ENCODE measurements at regions not wholly inside any gene's neighbourhood (a gene's known extent, or its start where the extent isn't known, plus 50 kb on each side); places are given as distances from the start of the nearest gene placed in this dataset.
"Not testable (repeated sequence)": the region's sequence is repeated elsewhere in the genome, so short reads cannot be mapped to it uniquely, and the experiment has no call there.

- in situ Hi-C loops (cut with HindIII; ENCODE audit: low pct_unique_long_range_greater_than_20kb, low sequenced_read_pairs), result no loop called here
- Histone ChIP-seq H3K9me3 (ENCODE audit: control insufficient read depth, insufficient read depth, low read depth, low read length) (peaks cover 4% of the 10 kb centered on the region; the same call in 1 of the 2 replicates), H3K36me3 (ENCODE audit: control insufficient read depth, insufficient read depth, low read length) (no peaks in the 10 kb centered on the region), H3K4me3 (ENCODE audit: low read depth in 2 of 2, low read length in 2 of 2) (no peak overlapping the region), H3K27ac (ENCODE audit: low read length) (no peak overlapping the region), H3K27me3 (ENCODE audit: control insufficient read depth, insufficient read depth, low read length) (no peaks in the 10 kb centered on the region), H3K4me1 (ENCODE audit: control insufficient read depth, insufficient read depth, low read length) (no peaks in the 10 kb centered on the region)
- DNase-seq (ENCODE audit: low read depth, low spot score), result no peak
- ChIA-PET CTCF (no interaction called here), POLR2A (no interaction called here)
- no TSS peak for BruUV-seq (replicated peaks)
- no peak for ATAC-seq
- intact Hi-C loops (cut with micrococcal nuclease; ENCODE audit: unreplicated experiment), result no loop called here
- TF ChIP-seq POLR2AphosphoS5 (IDR thresholded peaks at IDR 0.05; ENCODE audit: low read depth, low read length) (no peak), SIN3A (IDR thresholded peaks at IDR 0.05; ENCODE audit: borderline replicate concordance, insufficient read depth, low read depth, low read length) (no peak), TCF7L2 (IDR thresholded peaks at IDR 0.05; ENCODE audit: low read depth, low read length) (no peak)
- TF ChIP-seq, protein P1, sequence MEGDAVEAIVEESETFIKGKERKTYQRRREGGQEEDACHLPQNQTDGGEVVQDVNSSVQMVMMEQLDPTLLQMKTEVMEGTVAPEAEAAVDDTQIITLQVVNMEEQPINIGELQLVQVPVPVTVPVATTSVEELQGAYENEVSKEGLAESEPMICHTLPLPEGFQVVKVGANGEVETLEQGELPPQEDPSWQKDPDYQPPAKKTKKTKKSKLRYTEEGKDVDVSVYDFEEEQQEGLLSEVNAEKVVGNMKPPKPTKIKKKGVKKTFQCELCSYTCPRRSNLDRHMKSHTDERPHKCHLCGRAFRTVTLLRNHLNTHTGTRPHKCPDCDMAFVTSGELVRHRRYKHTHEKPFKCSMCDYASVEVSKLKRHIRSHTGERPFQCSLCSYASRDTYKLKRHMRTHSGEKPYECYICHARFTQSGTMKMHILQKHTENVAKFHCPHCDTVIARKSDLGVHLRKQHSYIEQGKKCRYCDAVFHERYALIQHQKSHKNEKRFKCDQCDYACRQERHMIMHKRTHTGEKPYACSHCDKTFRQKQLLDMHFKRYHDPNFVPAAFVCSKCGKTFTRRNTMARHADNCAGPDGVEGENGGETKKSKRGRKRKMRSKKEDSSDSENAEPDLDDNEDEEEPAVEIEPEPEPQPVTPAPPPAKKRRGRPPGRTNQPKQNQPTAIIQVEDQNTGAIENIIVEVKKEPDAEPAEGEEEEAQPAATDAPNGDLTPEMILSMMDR (IDR thresholded peaks at IDR 0.05), result no peak
- TF ChIP-seq, protein P2, sequence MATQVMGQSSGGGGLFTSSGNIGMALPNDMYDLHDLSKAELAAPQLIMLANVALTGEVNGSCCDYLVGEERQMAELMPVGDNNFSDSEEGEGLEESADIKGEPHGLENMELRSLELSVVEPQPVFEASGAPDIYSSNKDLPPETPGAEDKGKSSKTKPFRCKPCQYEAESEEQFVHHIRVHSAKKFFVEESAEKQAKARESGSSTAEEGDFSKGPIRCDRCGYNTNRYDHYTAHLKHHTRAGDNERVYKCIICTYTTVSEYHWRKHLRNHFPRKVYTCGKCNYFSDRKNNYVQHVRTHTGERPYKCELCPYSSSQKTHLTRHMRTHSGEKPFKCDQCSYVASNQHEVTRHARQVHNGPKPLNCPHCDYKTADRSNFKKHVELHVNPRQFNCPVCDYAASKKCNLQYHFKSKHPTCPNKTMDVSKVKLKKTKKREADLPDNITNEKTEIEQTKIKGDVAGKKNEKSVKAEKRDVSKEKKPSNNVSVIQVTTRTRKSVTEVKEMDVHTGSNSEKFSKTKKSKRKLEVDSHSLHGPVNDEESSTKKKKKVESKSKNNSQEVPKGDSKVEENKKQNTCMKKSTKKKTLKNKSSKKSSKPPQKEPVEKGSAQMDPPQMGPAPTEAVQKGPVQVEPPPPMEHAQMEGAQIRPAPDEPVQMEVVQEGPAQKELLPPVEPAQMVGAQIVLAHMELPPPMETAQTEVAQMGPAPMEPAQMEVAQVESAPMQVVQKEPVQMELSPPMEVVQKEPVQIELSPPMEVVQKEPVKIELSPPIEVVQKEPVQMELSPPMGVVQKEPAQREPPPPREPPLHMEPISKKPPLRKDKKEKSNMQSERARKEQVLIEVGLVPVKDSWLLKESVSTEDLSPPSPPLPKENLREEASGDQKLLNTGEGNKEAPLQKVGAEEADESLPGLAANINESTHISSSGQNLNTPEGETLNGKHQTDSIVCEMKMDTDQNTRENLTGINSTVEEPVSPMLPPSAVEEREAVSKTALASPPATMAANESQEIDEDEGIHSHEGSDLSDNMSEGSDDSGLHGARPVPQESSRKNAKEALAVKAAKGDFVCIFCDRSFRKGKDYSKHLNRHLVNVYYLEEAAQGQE (IDR thresholded peaks at IDR 0.05; ENCODE audit: insufficient read depth in 1 of 2, low read depth in 2 of 2, low read length in 1 of 2), result no peak
These were observed 923.9 kb upstream of the MAN1A1 start for GRCh38 chr6:120273411-120273810.

DNA sequence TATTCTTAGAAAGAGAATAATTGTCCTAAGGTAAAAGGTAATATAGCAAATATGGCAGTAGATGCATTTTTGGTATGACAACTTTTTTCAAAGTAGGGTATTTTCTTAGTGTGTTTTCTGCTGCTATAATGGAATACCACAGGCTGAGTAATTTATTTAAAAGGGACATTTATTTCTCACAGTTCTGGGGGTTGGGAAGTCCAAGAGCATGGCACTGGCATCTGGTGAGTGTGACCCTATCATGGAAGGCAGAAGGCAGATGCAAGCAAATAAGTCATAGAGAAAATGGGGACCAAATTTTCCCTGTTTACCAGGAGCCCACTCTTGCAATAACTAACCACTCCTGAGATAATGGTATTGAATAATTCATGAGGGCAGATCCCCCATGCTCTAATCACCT is 922.5 kb upstream of the MAN1A1 start:
- ATAC-seq (no peak), DNase-seq (ENCODE audit: low read depth, low spot score) (no peak)
- H3K9me3 ChIP-seq (ENCODE audit: control insufficient read depth, insufficient read depth, low read depth, low read length), result peaks cover 4% of the 10 kb centered on the region; the same call in 1 of the 2 replicates
- CTCF ChIA-PET, result no interaction called here
- H3K27ac ChIP-seq (ENCODE audit: low read length), result no peak overlapping the region
- intact Hi-C loops (cut with micrococcal nuclease; ENCODE audit: unreplicated experiment), result no loop called here
- H3K36me3 ChIP-seq (ENCODE audit: control insufficient read depth, insufficient read depth, low read length), result no peaks in the 10 kb centered on the region
- no peaks in the 10 kb centered on the region for H3K4me1 ChIP-seq (ENCODE audit: control insufficient read depth, insufficient read depth, low read length)
- no peaks in the 10 kb centered on the region for H3K27me3 ChIP-seq (ENCODE audit: control insufficient read depth, insufficient read depth, low read length)
- TF ChIP-seq, protein P2 (IDR thresholded peaks at IDR 0.05; ENCODE audit: insufficient read depth in 1 of 2, low read depth in 2 of 2, low read length in 1 of 2), result no peak
- H3K4me3 ChIP-seq (ENCODE audit: low read depth in 2 of 2, low read length in 2 of 2), result no peak overlapping the region
- in situ Hi-C loops (cut with HindIII; ENCODE audit: low pct_unique_long_range_greater_than_20kb, low sequenced_read_pairs), result no loop called here
- no TSS peak for BruUV-seq (replicated peaks)
- POLR2A ChIA-PET, result no interaction called here

DNA sequence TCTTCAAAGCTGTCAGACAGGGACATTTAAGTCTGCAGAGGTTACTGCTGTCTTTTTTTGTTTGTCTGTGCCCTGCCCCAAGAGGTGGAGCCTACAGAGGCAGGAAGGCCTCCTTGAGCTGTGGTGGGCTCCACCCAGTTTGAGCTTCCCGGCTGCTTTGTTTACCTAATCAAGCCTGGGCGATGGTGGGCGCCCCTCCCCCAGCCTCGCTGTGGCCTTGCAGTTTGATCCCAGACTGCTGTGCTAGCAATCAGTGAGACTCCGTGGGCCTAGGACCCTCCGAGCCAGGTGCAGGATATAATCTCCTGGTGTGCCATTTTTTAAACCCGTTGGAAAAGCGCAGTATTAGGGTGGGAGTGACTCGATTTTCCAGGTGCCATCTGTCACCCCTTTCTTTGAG is 918.7 kb upstream of the MAN1A1 start:
- intact Hi-C loops (cut with micrococcal nuclease; ENCODE audit: unreplicated experiment), result not testable (repeated sequence)

More for the DNA sequence above, 918.7 kb upstream of the MAN1A1 start:
- CTCF ChIA-PET; H3K4me1 ChIP-seq (ENCODE audit: control insufficient read depth, insufficient read depth, low read length); H3K27me3 ChIP-seq (ENCODE audit: control insufficient read depth, insufficient read depth, low read length); H3K9me3 ChIP-seq (ENCODE audit: control insufficient read depth, insufficient read depth, low read depth, low read length); H3K4me3 ChIP-seq (ENCODE audit: low read depth in 2 of 2, low read length in 2 of 2); DNase-seq (ENCODE audit: low read depth, low spot score); H3K27ac ChIP-seq (ENCODE audit: low read length); POLR2A ChIA-PET; H3K36me3 ChIP-seq (ENCODE audit: control insufficient read depth, insufficient read depth, low read length); ATAC-seq; in situ Hi-C loops (cut with HindIII; ENCODE audit: low pct_unique_long_range_greater_than_20kb, low sequenced_read_pairs); BruUV-seq (replicated peaks): not testable (repeated sequence)
